Forelimb muscle (tissue), 1 donor: ENCODE measurements at regions not wholly inside any gene's neighbourhood (a gene's known extent, or its start where the extent isn't known, plus 50 kb on each side); places are given as distances from the start of the nearest gene placed in this dataset.
"Not testable (repeated sequence)": the region's sequence is repeated elsewhere in the genome, so short reads cannot be mapped to it uniquely, and the experiment has no call there.

ENCODE experiments used
- DNase-seq: peaks from one replicate; pipeline ENCODE4 v3.0.0-alpha.2; 2013; ENCODE audit warnings: low read depth

GRCh38 chr7:89618274-89618673, 536.0 kb upstream of the STEAP1 start:
- no peak for DNase-seq

DNA sequence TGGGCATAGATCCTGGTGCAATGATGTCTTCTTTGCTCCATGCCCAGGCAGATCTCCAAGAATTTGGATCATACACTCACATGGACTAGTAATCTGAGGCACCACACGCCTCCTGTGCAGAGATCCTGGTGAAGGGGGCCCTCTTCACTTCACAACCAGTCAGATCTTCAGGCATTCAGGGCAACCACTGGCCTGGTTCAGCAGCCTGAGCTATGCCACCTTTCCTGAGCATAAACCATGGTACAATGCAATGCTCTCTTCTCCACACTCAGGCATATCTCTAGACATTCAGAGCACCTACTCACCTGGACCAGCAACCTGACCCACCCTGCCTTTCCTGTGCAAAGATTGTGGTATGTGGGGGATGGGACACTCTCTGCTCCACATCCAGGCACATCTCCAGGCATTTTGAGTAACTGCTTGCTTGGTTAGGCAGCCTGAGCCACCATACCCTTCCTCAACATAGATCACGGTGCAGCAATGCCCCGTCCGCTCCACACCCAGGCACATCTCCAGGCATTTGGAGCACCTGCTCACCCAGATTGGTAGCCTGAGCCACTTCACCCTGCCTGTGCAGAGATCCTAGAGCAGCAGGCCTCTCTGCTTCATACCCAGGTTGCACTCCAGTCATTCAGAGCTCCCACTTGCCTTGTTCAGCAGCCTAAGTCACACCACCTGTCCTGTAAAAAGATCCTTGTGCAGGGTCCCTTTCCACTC, 532.2 kb upstream of the STEAP1 start:
- no peak for DNase-seq

DNA sequence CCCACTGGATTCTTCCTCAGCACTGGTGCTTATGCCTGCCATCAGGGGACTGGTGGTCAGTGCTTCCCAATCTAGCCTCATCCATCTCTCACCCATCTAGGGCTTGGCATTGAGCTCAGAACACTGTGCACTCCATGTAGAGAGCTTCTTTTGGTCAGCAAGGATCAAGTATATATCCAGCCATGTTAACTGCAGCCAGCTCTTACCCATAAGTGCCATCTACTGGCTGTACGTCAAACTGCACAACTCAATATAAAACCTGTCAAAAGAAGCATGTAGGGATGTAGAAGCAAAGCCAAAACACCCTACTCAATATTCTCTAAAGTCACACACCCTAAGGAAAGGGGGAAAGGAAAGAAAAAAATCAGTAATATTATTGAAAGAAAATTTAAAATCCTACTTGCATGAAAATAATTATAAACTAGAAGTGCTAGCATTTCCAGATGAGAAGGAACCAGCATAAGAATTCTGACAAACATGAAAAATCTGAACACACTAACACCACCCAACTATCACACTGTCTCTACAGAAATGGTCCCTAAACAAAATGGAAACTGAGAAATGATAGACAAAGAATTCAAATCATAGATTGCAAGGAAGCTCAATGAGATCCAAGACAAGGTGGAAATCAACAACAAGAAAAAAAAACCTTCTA, 531.1 kb upstream of the STEAP1 start:
- no peak for DNase-seq

DNA sequence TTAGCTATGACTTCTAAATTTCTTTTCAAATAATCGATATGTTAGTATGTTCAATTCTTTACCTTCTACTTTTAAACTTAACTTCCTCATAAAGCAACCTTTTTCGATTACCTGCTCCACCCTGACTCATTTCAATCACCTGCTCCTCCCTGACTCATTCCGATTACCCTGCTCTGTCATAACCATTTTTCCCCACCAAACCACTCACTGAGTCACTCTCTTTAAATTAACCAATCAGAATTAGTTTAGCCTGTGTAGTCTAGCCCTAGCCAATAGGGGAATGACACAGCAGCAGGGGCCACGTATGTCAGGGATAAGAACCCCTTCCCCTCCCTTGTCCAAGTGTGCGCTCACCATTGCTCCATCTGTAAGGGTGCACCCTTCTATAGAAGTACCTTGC, 530.1 kb upstream of the STEAP1 start:
- not testable (repeated sequence) for DNase-seq

DNA sequence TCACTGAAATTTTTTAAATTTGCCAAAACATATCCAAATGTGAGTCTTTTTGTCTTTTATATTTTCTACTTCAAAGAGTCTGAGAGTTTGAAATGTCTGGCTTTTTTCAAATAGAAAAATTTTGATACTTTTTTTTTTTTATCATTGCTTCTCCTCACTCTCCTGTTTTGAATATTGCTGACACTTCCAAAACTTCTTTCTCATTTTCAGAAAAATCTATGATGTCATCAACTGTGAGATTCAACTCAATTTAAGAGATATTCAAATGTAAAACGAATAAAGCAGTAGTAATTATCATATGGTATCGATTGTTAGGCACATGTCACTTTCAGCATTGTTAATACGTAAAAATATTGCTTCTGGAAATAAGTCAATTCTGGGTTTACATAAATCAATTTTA, 505.8 kb upstream of the STEAP1 start:
- DNase-seq = no peak

GRCh38 chr7:89655946-89656345, 498.3 kb upstream of the STEAP1 start:
- no peak for DNase-seq

- DNase-seq = no peak
Measured at GRCh38 chr7:89661876-89662275, 492.4 kb upstream of the STEAP1 start.

GRCh38 chr7:89666136-89666835, 488.0 kb upstream of the STEAP1 start:
- no peak for DNase-seq

- DNase-seq = no peak
Measured at GRCh38 chr7:89680161-89680560, 474.1 kb upstream of the STEAP1 start.

DNA sequence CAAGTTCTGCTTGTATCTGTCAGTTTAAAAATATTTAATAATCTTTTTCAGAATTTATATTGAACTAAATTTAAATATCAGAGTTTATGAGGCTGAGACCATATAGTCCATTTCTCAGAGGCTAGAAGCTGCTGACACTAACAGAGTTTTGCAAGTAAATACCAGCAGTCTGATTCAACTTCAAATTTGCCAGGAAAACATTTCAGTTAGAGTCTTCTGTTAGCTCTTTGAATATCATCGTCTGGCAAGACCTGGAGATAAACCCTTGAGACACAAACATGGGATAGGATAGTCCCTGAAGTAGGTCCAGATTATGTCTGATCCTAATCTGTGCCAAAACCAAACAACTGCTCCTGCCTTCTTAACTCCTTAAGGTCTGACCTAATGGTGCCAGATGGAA, 472.8 kb upstream of the STEAP1 start:
- DNase-seq = no peak

GRCh38 chr7:89685287-89685686, 469.0 kb upstream of the STEAP1 start:
- no peak for DNase-seq

DNA sequence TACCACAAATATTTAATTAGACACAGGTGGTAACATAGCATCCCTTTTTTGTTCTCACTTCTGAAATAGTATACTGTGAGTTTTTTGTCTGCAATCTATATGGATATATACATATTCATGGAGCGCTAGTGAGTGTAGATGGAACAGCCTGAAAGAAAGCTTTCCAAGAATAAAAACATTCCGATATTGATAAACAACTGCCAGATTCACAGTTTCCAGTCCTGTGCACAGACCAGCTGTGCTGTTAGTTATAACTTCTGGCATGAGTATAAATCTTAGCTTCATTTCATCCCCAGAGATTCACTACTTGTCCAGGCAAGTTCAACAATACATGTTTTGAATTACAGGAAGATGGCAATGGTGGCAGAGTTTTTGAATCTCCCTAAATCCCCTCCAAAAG, 467.1 kb upstream of the STEAP1 start:
- DNase-seq = peak; percentile 5

DNA sequence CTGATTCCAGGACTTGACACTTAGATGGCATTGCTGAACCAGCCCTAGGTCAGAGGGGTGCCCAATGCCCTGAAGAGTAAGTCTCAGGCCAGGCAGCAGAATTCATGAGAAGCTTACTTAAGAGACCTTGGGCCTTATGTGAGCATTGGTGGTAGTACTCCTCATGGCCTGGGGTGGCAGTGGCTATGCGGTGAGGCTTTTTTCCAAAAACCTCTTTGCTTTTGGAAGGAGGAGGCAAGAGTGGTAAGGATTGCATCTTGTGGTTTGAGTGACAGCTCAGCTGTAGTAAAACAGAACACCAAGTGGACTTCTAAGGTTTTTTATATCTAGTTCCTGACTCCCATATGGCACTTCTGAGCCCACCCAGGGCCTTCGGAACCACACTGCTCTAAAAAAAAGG, 459.0 kb upstream of the STEAP1 start:
- DNase-seq = no peak

GRCh38 chr7:89714131-89714530, 440.1 kb upstream of the STEAP1 start:
- DNase-seq = no peak

DNA sequence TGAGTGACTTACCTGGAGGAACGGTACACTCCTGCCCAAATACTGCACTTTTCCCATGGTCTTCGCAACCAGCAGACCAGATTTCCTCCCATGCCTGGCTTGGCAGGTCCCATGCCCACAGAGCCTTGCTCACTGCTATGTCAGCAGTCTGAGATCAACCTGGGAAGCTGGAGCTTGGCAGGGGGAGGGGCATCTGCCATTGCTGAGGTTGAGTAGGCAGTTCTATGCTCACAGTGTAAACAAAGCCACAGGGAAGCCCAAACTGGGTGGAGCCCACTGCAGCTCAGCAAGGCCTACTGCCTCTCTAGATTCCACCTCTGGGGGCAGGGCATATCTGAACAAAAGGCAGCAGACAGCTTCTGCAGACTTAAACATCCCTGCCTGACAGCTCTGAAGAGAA, 435.3 kb upstream of the STEAP1 start:
- not testable (repeated sequence) for DNase-seq

DNA sequence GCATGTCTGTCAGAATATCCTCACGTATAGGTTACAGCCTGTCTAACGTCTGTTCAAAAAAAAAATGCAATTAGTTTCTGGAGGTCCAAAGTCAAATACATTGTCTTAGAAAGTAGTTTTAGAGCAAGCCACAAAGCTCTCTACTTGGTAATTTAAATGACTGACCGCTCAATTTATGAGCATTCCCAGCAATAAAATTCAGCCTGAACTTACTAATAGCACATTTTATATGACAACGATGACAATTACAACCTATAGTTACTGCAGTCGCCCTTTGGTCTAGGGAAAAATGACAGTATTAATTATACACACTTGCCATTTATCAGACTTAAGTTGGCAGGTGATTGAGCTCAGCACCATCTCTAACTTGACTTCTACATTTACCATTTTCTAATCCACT, 425.8 kb upstream of the STEAP1 start:
- DNase-seq = no peak

DNA sequence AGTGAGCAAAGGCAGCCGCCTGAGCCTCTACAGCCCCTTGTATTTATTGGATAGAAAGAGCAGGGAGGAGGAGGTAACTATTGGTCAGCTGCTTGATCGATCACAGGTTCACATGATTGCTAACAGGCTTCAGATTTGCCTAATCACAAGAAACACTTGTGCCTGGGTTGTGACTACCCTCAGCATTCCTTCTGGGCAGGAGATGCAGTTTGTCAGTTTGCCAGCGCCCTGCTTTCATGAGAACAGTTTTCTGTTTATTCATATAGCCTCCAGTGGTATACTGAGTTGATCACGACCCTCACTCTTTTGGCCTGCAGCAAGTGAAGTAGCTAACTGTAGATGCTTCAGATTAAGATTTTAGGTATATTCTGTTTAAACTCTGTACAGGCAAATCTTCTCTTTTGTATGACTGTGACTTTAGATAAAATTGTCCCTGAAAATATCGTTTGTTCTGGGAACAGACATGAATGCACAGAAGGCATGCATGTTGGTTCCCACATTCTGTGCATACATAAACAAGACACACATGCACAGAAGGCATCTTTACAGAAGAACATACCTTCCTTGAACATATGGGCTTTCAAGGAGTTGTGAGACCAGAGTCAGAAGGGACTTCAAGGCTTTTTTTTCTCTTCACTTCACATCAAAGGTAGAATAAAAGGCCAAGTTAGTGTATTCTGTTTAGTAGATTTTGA, 422.4 kb upstream of the STEAP1 start:
- DNase-seq = no peak

DNA sequence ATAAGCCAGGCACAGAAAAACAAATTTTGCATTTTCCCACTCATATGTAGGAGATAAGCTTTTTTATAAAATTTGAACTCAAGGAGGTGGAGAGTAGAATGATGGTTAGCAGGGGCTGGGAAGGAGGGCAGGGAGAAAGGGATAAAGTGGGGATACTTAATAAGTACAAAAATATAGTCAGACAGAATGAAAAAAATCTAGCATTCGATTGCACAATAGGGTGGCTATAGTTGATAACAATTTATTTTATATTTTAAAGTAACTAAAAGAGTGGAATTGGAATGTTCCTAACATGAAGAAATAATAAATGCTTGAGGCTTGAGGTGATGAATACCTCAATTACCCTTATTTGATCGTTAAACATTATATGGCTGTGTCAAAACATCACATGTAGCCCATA, 415.7 kb upstream of the STEAP1 start:
- no peak for DNase-seq

- DNase-seq = no peak
Measured at GRCh38 chr7:89757910-89758309, 396.4 kb upstream of the STEAP1 start.

DNA sequence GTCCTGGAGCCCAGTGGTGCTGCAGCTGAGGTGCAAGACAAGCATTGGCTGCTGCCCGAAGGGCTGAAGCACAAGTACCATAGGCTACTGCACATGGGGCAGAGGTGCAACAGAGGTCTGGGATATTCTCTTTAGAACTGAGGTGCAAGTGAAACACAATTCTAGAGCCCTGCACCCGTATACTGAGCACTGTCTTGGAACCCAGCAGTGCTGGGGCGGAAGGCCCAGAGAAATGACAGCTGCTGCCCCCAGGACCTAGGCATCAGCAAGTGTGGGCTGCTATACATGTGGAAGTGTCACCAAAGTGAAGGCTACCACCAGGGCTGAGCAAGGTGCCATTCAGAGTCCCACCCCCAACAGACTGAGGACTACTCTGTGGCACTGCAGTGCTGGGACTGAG, 393.6 kb upstream of the STEAP1 start:
- DNase-seq = no peak

DNA sequence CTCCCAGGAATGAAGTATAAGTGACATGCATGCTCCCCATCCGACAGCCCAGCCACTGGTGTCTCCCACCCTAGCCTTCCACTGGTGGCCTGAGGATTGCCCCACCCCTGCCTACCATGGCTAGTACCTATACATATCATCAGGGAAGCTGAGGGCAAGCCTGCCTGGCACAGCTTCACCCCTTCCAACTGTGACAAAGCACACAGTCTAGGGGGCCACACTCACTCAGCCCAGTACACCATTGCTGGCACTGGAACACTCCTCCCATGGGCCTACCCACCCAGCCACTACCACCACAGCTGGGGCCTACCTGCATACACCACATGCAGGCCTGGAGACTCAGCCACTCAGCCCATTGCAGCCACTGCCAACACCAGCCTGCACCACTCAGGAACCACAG, 393.1 kb upstream of the STEAP1 start:
- DNase-seq = no peak

- no peak for DNase-seq
Measured at GRCh38 chr7:89770161-89770560, 384.1 kb upstream of the STEAP1 start.
